Subcutaneous abdominal adipose tissue (tissue), 5 donors: ENCODE measurements at regions not wholly inside any gene's neighbourhood (a gene's known extent, or its start where the extent isn't known, plus 50 kb on each side); places are given as distances from the start of the nearest gene placed in this dataset.

Source experiments
- H3K27ac ChIP-seq: one replicate; pipeline ENCODE4 v1.7.0; 2013; ENCODE audit warnings: low read depth, mild to moderate bottlenecking, inconsistent platforms, low read length, moderate library complexity
- H3K27me3 ChIP-seq, 5 donors: one replicate each; pipeline ENCODE4 v1.7.0; 2013; ENCODE audit warnings: low read length in 5 of 5, inconsistent platforms in 1 of 5; ENCODE audit not compliant: control insufficient read depth in 5 of 5, insufficient read depth in 4 of 5
- H3K36me3 ChIP-seq, 5 donors: one replicate each; pipeline ENCODE4 v1.7.0; 2013; ENCODE audit warnings: low read length in 5 of 5; ENCODE audit not compliant: control insufficient read depth in 5 of 5, insufficient read depth in 5 of 5
- H3K4me1 ChIP-seq, 5 donors: one replicate each; pipeline ENCODE4 v1.7.0; 2013; ENCODE audit warnings: low read length in 5 of 5, mild to moderate bottlenecking in 3 of 5, moderate library complexity in 1 of 5; ENCODE audit not compliant: control insufficient read depth in 5 of 5, insufficient read depth in 5 of 5
- H3K4me3 ChIP-seq, 5 donors: one replicate each; pipeline ENCODE4 v1.7.0; 2013; ENCODE audit warnings: low read length in 5 of 5, low read depth in 1 of 5
- H3K9ac ChIP-seq, 5 donors: one replicate each; pipeline ENCODE4 v1.7.0; 2013; ENCODE audit warnings: low read length in 5 of 5, mild to moderate bottlenecking in 4 of 5, moderate library complexity in 3 of 5
- H3K9me3 ChIP-seq, 5 donors: one replicate each; pipeline ENCODE4 v1.7.0; 2013; ENCODE audit warnings: low read length in 5 of 5; ENCODE audit not compliant: control insufficient read depth in 5 of 5
- donor health status: healthy.
- donor health status: healthy.
- donor health status: healthy.
- donor health status: healthy.
- donor health status: healthy.

- H3K4me3 ChIP-seq, result no peak overlapping the region
- H3K9ac ChIP-seq, result no peak overlapping the region
- no peaks in the 10 kb centered on the region for H3K4me1 ChIP-seq
- peaks cover 0 to 5% (median 0%) of the 10 kb centered on the region in 5 donors for H3K9me3 ChIP-seq
- no peaks in the 10 kb centered on the region for H3K27me3 ChIP-seq
- no peaks in the 10 kb centered on the region for H3K36me3 ChIP-seq
- H3K27ac ChIP-seq, result no peak overlapping the region
Observed at GRCh38 chr3:83500422-83500821, 1458.4 kb upstream of the CADM2 start.

- Histone ChIP-seq H3K9me3 (peaks cover 0 to 5% (median 0%) of the 10 kb centered on the region in 5 donors), H3K36me3 (no peaks in the 10 kb centered on the region), H3K4me1 (no peaks in the 10 kb centered on the region), H3K4me3 (no peak overlapping the region), H3K27ac (no peak overlapping the region), H3K9ac (no peak overlapping the region), H3K27me3 (no peaks in the 10 kb centered on the region)
Observed at GRCh38 chr3:83500931-83501330, 1457.9 kb upstream of the CADM2 start.

- no peak overlapping the region for H3K9ac ChIP-seq
- H3K36me3 ChIP-seq, result no peaks in the 10 kb centered on the region
- no peaks in the 10 kb centered on the region for H3K27me3 ChIP-seq
- H3K4me3 ChIP-seq, result no peak overlapping the region
- H3K4me1 ChIP-seq, result no peaks in the 10 kb centered on the region
- peaks cover 0 to 3% (median 0%) of the 10 kb centered on the region in 5 donors for H3K9me3 ChIP-seq
- H3K27ac ChIP-seq, result no peak overlapping the region
Observed at GRCh38 chr3:83513051-83513450, 1445.7 kb upstream of the CADM2 start.

- no peaks in the 10 kb centered on the region for H3K27me3 ChIP-seq
Observed at GRCh38 chr3:83513677-83514076, 1445.1 kb upstream of the CADM2 start.

GRCh38 chr3:83514130-83514914 is 1444.5 kb upstream of the CADM2 start:
- Histone ChIP-seq H3K27ac (no peak overlapping the region), H3K9ac (no peak overlapping the region), H3K4me1 (no peaks in the 10 kb centered on the region), H3K27me3 (no peaks in the 10 kb centered on the region), H3K4me3 (no peak overlapping the region), H3K36me3 (no peaks in the 10 kb centered on the region), H3K9me3 (no peaks in the 10 kb centered on the region)

More at GRCh38 chr3:83513677-83514076, 1445.1 kb upstream of the CADM2 start:
- peaks cover 0 to 3% (median 0%) of the 10 kb centered on the region in 5 donors for H3K9me3 ChIP-seq
- H3K9ac ChIP-seq, result no peak overlapping the region
- H3K4me3 ChIP-seq, result no peak overlapping the region
- no peaks in the 10 kb centered on the region for H3K36me3 ChIP-seq
- H3K4me1 ChIP-seq, result no peaks in the 10 kb centered on the region
- no peak overlapping the region for H3K27ac ChIP-seq

- no peaks in the 10 kb centered on the region for H3K27me3 ChIP-seq
- no peak overlapping the region for H3K9ac ChIP-seq
- H3K27ac ChIP-seq, result no peak overlapping the region
- no peaks in the 10 kb centered on the region for H3K36me3 ChIP-seq
- no peaks in the 10 kb centered on the region for H3K9me3 ChIP-seq
- no peak overlapping the region for H3K4me3 ChIP-seq
- H3K4me1 ChIP-seq, result no peaks in the 10 kb centered on the region
Observed at GRCh38 chr3:83515123-83515522, 1443.7 kb upstream of the CADM2 start.

- H3K36me3 ChIP-seq, result no peaks in the 10 kb centered on the region
- no peak overlapping the region for H3K27ac ChIP-seq
- no peaks in the 10 kb centered on the region for H3K9me3 ChIP-seq
- H3K4me3 ChIP-seq, result no peak overlapping the region
- no peak overlapping the region for H3K9ac ChIP-seq
- no peaks in the 10 kb centered on the region for H3K4me1 ChIP-seq
- H3K27me3 ChIP-seq, result peaks cover 0 to 2% (median 0%) of the 10 kb centered on the region in 5 donors
Observed at GRCh38 chr3:83523470-83524073, 1435.2 kb upstream of the CADM2 start.

GRCh38 chr3:83524901-83525300 is 1433.9 kb upstream of the CADM2 start:
- no peaks in the 10 kb centered on the region for H3K9me3 ChIP-seq
- H3K4me1 ChIP-seq, result no peaks in the 10 kb centered on the region
- peaks cover 0 to 2% (median 0%) of the 10 kb centered on the region in 5 donors for H3K27me3 ChIP-seq
- no peak overlapping the region for H3K9ac ChIP-seq
- no peak overlapping the region for H3K4me3 ChIP-seq
- no peaks in the 10 kb centered on the region for H3K36me3 ChIP-seq
- H3K27ac ChIP-seq, result no peak overlapping the region

- Histone ChIP-seq H3K27me3 (no peaks in the 10 kb centered on the region), H3K27ac (no peak overlapping the region), H3K9ac (no peak overlapping the region), H3K4me1 (no peaks in the 10 kb centered on the region), H3K9me3 (no peaks in the 10 kb centered on the region), H3K4me3 (no peak overlapping the region), H3K36me3 (no peaks in the 10 kb centered on the region)
Observed at GRCh38 chr3:83559082-83559481, 1399.7 kb upstream of the CADM2 start.

GRCh38 chr3:83567935-83568334 is 1390.9 kb upstream of the CADM2 start:
- no peaks in the 10 kb centered on the region for H3K4me1 ChIP-seq
- H3K36me3 ChIP-seq, result no peaks in the 10 kb centered on the region

More at GRCh38 chr3:83567935-83568334, 1390.9 kb upstream of the CADM2 start:
- H3K27me3 ChIP-seq, result no peaks in the 10 kb centered on the region
- H3K27ac ChIP-seq, result no peak overlapping the region
- no peaks in the 10 kb centered on the region for H3K9me3 ChIP-seq
- H3K4me3 ChIP-seq, result no peak overlapping the region
- no peak overlapping the region for H3K9ac ChIP-seq
